ENCODE measurements at regions not wholly inside any gene's neighbourhood (a gene's known extent, or its start where the extent isn't known, plus 50 kb on each side); places are given as distances from the start of the nearest gene placed in this dataset.

GRCh38 chr13:23957981-23958380, 60.7 kb upstream of the C1QTNF9B start:
- no peaks in the 10 kb centered on the region for H3K9me3 Mint-ChIP-seq
- peaks cover 0 to 28% of the 10 kb centered on the region in 2 donors for H3K4me1 Mint-ChIP-seq
- no peak for ATAC-seq
- H3K27me3 Mint-ChIP-seq (ENCODE audit: low read depth in 2 of 2), result peaks cover 5 to 20% of the 10 kb centered on the region in 2 donors
- WGBS (ENCODE audit: insufficient coverage), result 87% methylated on average over 1 of the region's 4 CpGs
- Histone ChIP-seq H3K27ac (ENCODE audit: low read length) (no peak overlapping the region), H3K27me3 (ENCODE audit: control insufficient read depth, insufficient read depth, low read length) (no peaks in the 10 kb centered on the region), H3K9me3 (ENCODE audit: control insufficient read depth, insufficient read depth, low read length) (no peaks in the 10 kb centered on the region), H3K4me3 (ENCODE audit: low read length) (no peak overlapping the region), H3K4me1 (ENCODE audit: control insufficient read depth, insufficient read depth, low read length) (no peaks in the 10 kb centered on the region), H3K36me3 (ENCODE audit: control insufficient read depth, insufficient read depth, low read length) (no peaks in the 10 kb centered on the region)
- no peak for DNase-seq
- no peaks in the 10 kb centered on the region for H3K36me3 Mint-ChIP-seq
- no peak overlapping the region for H3K4me3 Mint-ChIP-seq
- intact Hi-C loops (cut with micrococcal nuclease), result no loop called here
- no peak overlapping the region for H3K27ac Mint-ChIP-seq
- TF ChIP-seq CTCF (IDR thresholded peaks at IDR 0.05), result no peak

- no peaks in the 10 kb centered on the region for H3K9me3 ChIP-seq (ENCODE audit: control insufficient read depth, insufficient read depth, low read length)
- H3K4me1 ChIP-seq (ENCODE audit: control insufficient read depth, insufficient read depth, low read length), result no peaks in the 10 kb centered on the region
- intact Hi-C loops (cut with micrococcal nuclease), result no loop called here
- H3K36me3 ChIP-seq (ENCODE audit: control insufficient read depth, insufficient read depth, low read length), result no peaks in the 10 kb centered on the region
- no peak overlapping the region for H3K4me3 Mint-ChIP-seq
- H3K4me3 ChIP-seq (ENCODE audit: low read length), result no peak overlapping the region
- peaks cover under 1 to 14% of the 10 kb centered on the region in 2 donors for H3K27me3 Mint-ChIP-seq (ENCODE audit: low read depth in 2 of 2)
- no peaks in the 10 kb centered on the region for H3K36me3 Mint-ChIP-seq
- DNase-seq (no peak), ATAC-seq (no peak)
- H3K27me3 ChIP-seq (ENCODE audit: control insufficient read depth, insufficient read depth, low read length), result no peaks in the 10 kb centered on the region
- no peaks in the 10 kb centered on the region for H3K9me3 Mint-ChIP-seq
- no peak overlapping the region for H3K27ac Mint-ChIP-seq
- no peak overlapping the region for H3K27ac ChIP-seq (ENCODE audit: low read length)
- H3K4me1 Mint-ChIP-seq, result peaks cover 0 to 19% of the 10 kb centered on the region in 2 donors
- no peak for TF ChIP-seq CTCF (IDR thresholded peaks at IDR 0.05)
- WGBS (ENCODE audit: insufficient coverage), result 91% methylated on average over 2 of the region's 2 CpGs
Measured at GRCh38 chr13:23959231-23959862, 62.0 kb upstream of the C1QTNF9B start.

- DNase-seq, result peak in 1 of 2 donors; percentile 46
- peaks cover 0 to 3% of the 10 kb centered on the region in 2 donors for H3K27me3 Mint-ChIP-seq (ENCODE audit: low read depth in 2 of 2)
- TF ChIP-seq CTCF (IDR thresholded peaks at IDR 0.05), result peak; percentile 24
- H3K4me1 Mint-ChIP-seq, result peaks cover 0 to 11% of the 10 kb centered on the region in 2 donors
- Histone ChIP-seq H3K4me1 (ENCODE audit: control insufficient read depth, insufficient read depth, low read length) (no peaks in the 10 kb centered on the region), H3K4me3 (ENCODE audit: low read length) (no peak overlapping the region), H3K9me3 (ENCODE audit: control insufficient read depth, insufficient read depth, low read length) (no peaks in the 10 kb centered on the region), H3K36me3 (ENCODE audit: control insufficient read depth, insufficient read depth, low read length) (no peaks in the 10 kb centered on the region), H3K27ac (ENCODE audit: low read length) (no peak overlapping the region), H3K27me3 (ENCODE audit: control insufficient read depth, insufficient read depth, low read length) (no peaks in the 10 kb centered on the region)
- no peaks in the 10 kb centered on the region for H3K9me3 Mint-ChIP-seq
- H3K36me3 Mint-ChIP-seq, result no peaks in the 10 kb centered on the region
- intact Hi-C loops (cut with micrococcal nuclease), result no loop called here
- H3K4me3 Mint-ChIP-seq, result no peak overlapping the region
- H3K27ac Mint-ChIP-seq, result no peak overlapping the region
- WGBS (ENCODE audit: insufficient coverage), result 82% methylated on average over 1 of the region's 1 CpG
- ATAC-seq, result no peak
Measured at GRCh38 chr13:23960566-23961156, 63.4 kb upstream of the C1QTNF9B start.
